B cell (primary cell): ENCODE measurements at regions not wholly inside any gene's neighbourhood (a gene's known extent, or its start where the extent isn't known, plus 50 kb on each side); places are given as distances from the start of the nearest gene placed in this dataset.

Experiments used
- ATAC-seq: fragments of 200-7000 bp; cut with Tn5 transposase; one replicate; pipeline ENCODE4 v1.10.0; 2021; ENCODE audit warnings: low read depth, mild to moderate bottlenecking, moderate number of reproducible peaks, moderate library complexity
- CTCF ChIA-PET: fragments of 350-600 bp; sonication (Branson Sonifier 250); formaldehyde crosslinking; loops from one replicate; lab custom pipeline; 2021; ENCODE audit warnings: antibody characterized with exemption, inconsistent platforms; lab: Charles Lee
- POLR2A ChIA-PET: fragments of 350-600 bp; sonication (Branson Sonifier 250); formaldehyde crosslinking; loops from one replicate; lab custom pipeline; 2021; ENCODE audit warnings: antibody characterized with exemption; lab: Charles Lee
- DNase-seq: peaks from one replicate; pipeline ENCODE4 v3.0.0; 2013
- H2AFZ ChIP-seq: 2 replicates; pipeline ENCODE4 v1.6.1; 2012; ENCODE audit warnings: mild to moderate bottlenecking, low read depth, low read length; ENCODE audit not compliant: insufficient read depth, poor library complexity, severe bottlenecking
- H3K27ac ChIP-seq, 2 donors: 1 replicate in 1 of 2; 2 replicates in 1 of 2; pipeline ENCODE4 v1.5.1; 2012 to 2013; ENCODE audit warnings: low read length in 2 of 2, mild to moderate bottlenecking in 2 of 2, moderate library complexity in 1 of 2
- H3K27me3 ChIP-seq, 4 experiments: fragments of 200-600 bp in 1 of 4; sonication (generic) in 1 of 4; replicated peaks in 1 of 4; 1 replicate in 2 of 4; 2 replicates in 2 of 4; pipeline versions ENCODE4 v1.6.1 to v1.7.0; 2013 to 2016; ENCODE audit warnings: low read length in 3 of 4, mild to moderate bottlenecking in 2 of 4, mixed read lengths in 1 of 4, moderate library complexity in 1 of 4; ENCODE audit not compliant: insufficient read depth in 4 of 4, control insufficient read depth in 3 of 4; ENCODE audit errors: control extremely low read depth in 1 of 4
- H3K36me3 ChIP-seq, 2 experiments: replicated peaks in 1 of 2; 1 replicate in 1 of 2; 2 replicates in 1 of 2; pipeline versions ENCODE4 v1.6.1 to v1.7.1; 2013; ENCODE audit warnings: low read length in 1 of 2; ENCODE audit not compliant: insufficient read depth in 2 of 2, control insufficient read depth in 1 of 2; ENCODE audit errors: control extremely low read depth in 1 of 2, extremely low read depth in 1 of 2
- H3K4me1 ChIP-seq, 2 donors: fragments of 200-600 bp in 1 of 2; sonication (generic) in 1 of 2; 1 replicate in 1 of 2; 2 replicates in 1 of 2; pipeline versions ENCODE4 v1.5.1 to v1.6.1; 2013 to 2017; ENCODE audit warnings: low read length in 2 of 2; ENCODE audit not compliant: control insufficient read depth in 2 of 2, insufficient read depth in 2 of 2
- H3K4me2 ChIP-seq: replicated peaks from 2 replicates; pipeline ENCODE3; 2012; ENCODE audit warnings: mild to moderate bottlenecking, low read depth, low read length; ENCODE audit not compliant: poor library complexity, severe bottlenecking
- H3K4me3 ChIP-seq, 5 experiments: fragments of 200-600 bp in 1 of 5; sonication (generic) in 1 of 5; 1 replicate in 3 of 5; 2 replicates in 2 of 5; pipeline versions ENCODE4 v1.5.1 to v1.7.0; 2011 to 2016; ENCODE audit warnings: low read length in 4 of 5, mild to moderate bottlenecking in 4 of 5, low read depth in 2 of 5, control low read depth in 1 of 5, moderate library complexity in 1 of 5; ENCODE audit not compliant: insufficient read depth in 1 of 5; ENCODE audit errors: control extremely low read depth in 1 of 5, extremely low read depth in 1 of 5
- H3K79me2 ChIP-seq: fragments of 200-600 bp; sonication (generic); one replicate; pipeline ENCODE4 v1.6.0; 2016; ENCODE audit warnings: low read length; ENCODE audit not compliant: control insufficient read depth, insufficient read depth
- H3K9ac ChIP-seq: fragments of 200-600 bp; sonication (generic); 2 replicates; pipeline ENCODE4 v1.6.1; 2017; ENCODE audit warnings: mild to moderate bottlenecking, low read length, moderate library complexity
- H3K9me3 ChIP-seq, 3 donors: one replicate each; pipeline versions ENCODE4 v1.6.1 to v1.7.1; 2013; ENCODE audit warnings: low read length in 2 of 3; ENCODE audit not compliant: control insufficient read depth in 2 of 3, insufficient read depth in 1 of 3; ENCODE audit errors: control extremely low read depth in 1 of 3
- H4K20me1 ChIP-seq: 2 replicates; pipeline ENCODE4 v1.6.0; 2012; ENCODE audit warnings: mild to moderate bottlenecking, low read length; ENCODE audit not compliant: insufficient read depth, control insufficient read depth, poor library complexity, severe bottlenecking
- H3K27ac Mint-ChIP-seq: one replicate; pipeline ENCODE4 v1.8.0; 2021; ENCODE audit warnings: mixed read lengths
- H3K27me3 Mint-ChIP-seq: one replicate; pipeline ENCODE4 v1.8.0; 2021; ENCODE audit warnings: mixed read lengths
- H3K4me1 Mint-ChIP-seq: one replicate; pipeline ENCODE4 v1.8.0; 2021; ENCODE audit warnings: mixed read lengths
- H3K4me3 Mint-ChIP-seq: one replicate; pipeline ENCODE4 v1.8.0; 2021; ENCODE audit warnings: mixed read lengths
- H3K9me3 Mint-ChIP-seq: one replicate; pipeline ENCODE4 v1.8.0; 2022; ENCODE audit warnings: mixed read lengths; ENCODE audit not compliant: insufficient read depth
- CTCF ChIP-seq: fragments of 200-600 bp; IDR thresholded peaks from one replicate; pipeline ENCODE4 v1.8.0; 2022; ENCODE audit warnings: antibody characterized with exemption, mild to moderate bottlenecking
- EZH2 ChIP-seq: IDR thresholded peaks from 2 replicates; pipeline ENCODE4 v1.6.1; 2012; ENCODE audit warnings: borderline replicate concordance, low read depth, mild to moderate bottlenecking, moderate library complexity, low read length; ENCODE audit not compliant: insufficient read depth, poor library complexity, severe bottlenecking
- WGBS: methylation state at CpG from one replicate; pipeline ENCODE4 v1.1.5; 2013; ENCODE audit warnings: missing lambda C conversion rate; ENCODE audit not compliant: insufficient coverage; 5-methylcytosine and 5-hydroxymethylcytosine counted together
- intact Hi-C: fragments of 100-400 bp; cut with micrococcal nuclease; formaldehyde crosslinking; loops from one replicate; pipeline ENCODE4 v1.10.0; 2022

GRCh38 chr18:61955644-61956043 lies 62.8 kb upstream of the RNF152 start:
- WGBS: 0% methylated on average over 1 of the region's 2 CpGs
- intact Hi-C loops: no loop called here
- Histone ChIP-seq H2AFZ (no peak overlapping the region), H3K9ac (no peak overlapping the region), H3K79me2 (no peaks in the 10 kb centered on the region), H3K4me1 (peaks cover 13 to 14% of the 10 kb centered on the region in 2 donors), H3K9me3 (peaks cover 0 to 12% (median 1%) of the 10 kb centered on the region in 3 donors), H3K27ac (no peak overlapping the region), H3K36me3 (no peaks in the 10 kb centered on the region), H3K4me3 (no peak overlapping the region), H4K20me1 (no peaks in the 10 kb centered on the region), H3K27me3 (peaks cover 0 to 45% (median 19%) of the 10 kb centered on the region in 4 experiments), H3K4me2 (no peak overlapping the region)
- POLR2A ChIA-PET: no interaction called here
- CTCF ChIA-PET: no interaction called here
- TF ChIP-seq CTCF (no peak), EZH2 (no peak)
- Mint-ChIP-seq H3K27me3 (peaks cover 55% of the 10 kb centered on the region), H3K4me1 (peaks cover 17% of the 10 kb centered on the region), H3K4me3 (no peak overlapping the region), H3K27ac (no peak overlapping the region), H3K9me3 (peaks cover 3% of the 10 kb centered on the region)
- no peak for ATAC-seq
- no peak for DNase-seq

- no peaks in the 10 kb centered on the region for H4K20me1 ChIP-seq
- peaks cover 0 to 12% (median 1%) of the 10 kb centered on the region in 3 donors for H3K9me3 ChIP-seq
- H3K27me3 ChIP-seq: peaks cover 0 to 51% (median 25%) of the 10 kb centered on the region in 4 experiments
- H3K4me3 Mint-ChIP-seq: no peak overlapping the region
- no peak for TF ChIP-seq EZH2
- TF ChIP-seq CTCF: no peak
- peaks cover 14% of the 10 kb centered on the region for H3K4me1 Mint-ChIP-seq
- WGBS: 98% methylated on average over 4 of the region's 5 CpGs
- no peak overlapping the region for H3K27ac ChIP-seq
- no peaks in the 10 kb centered on the region for H3K79me2 ChIP-seq
- H3K9me3 Mint-ChIP-seq: peaks cover 3% of the 10 kb centered on the region
- no peak for DNase-seq
- H3K4me1 ChIP-seq: peaks cover 13 to 14% of the 10 kb centered on the region in 2 donors
- peaks cover 55% of the 10 kb centered on the region for H3K27me3 Mint-ChIP-seq
- no peak overlapping the region for H2AFZ ChIP-seq
- no peaks in the 10 kb centered on the region for H3K36me3 ChIP-seq
- POLR2A ChIA-PET: no interaction called here
- intact Hi-C loops: no loop called here
- ATAC-seq: no peak
- no peak overlapping the region for H3K27ac Mint-ChIP-seq
- H3K4me3 ChIP-seq: no peak overlapping the region
- H3K9ac ChIP-seq: no peak overlapping the region
- no peak overlapping the region for H3K4me2 ChIP-seq
- CTCF ChIA-PET: no interaction called here
Measured at GRCh38 chr18:61954096-61954746, 61.4 kb upstream of the RNF152 start.
